ENCODE measurements at regions not wholly inside any gene's neighbourhood (a gene's known extent, or its start where the extent isn't known, plus 50 kb on each side); places are given as distances from the start of the nearest gene placed in this dataset.

DNA sequence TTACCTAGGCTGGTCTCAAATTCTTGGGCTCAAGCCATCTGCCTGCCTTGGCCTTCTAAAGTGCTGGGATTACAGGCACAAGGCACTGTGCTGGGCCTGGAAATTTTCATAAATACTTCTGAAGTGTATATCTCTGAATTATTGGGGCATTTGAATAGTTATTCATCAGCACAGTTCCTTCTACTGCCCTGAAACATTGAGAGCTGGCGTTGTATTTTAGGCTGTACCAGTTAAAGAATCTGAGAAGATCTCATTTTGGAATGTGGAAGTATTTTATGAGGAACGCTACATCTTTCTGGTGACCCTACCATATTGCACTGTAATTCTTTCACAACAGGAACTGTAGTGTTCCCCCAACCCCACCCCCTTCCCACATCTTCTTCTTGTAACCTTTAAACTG lies 349.0 kb upstream of the RGS6 start:
- TF ChIP-seq, protein P1, sequence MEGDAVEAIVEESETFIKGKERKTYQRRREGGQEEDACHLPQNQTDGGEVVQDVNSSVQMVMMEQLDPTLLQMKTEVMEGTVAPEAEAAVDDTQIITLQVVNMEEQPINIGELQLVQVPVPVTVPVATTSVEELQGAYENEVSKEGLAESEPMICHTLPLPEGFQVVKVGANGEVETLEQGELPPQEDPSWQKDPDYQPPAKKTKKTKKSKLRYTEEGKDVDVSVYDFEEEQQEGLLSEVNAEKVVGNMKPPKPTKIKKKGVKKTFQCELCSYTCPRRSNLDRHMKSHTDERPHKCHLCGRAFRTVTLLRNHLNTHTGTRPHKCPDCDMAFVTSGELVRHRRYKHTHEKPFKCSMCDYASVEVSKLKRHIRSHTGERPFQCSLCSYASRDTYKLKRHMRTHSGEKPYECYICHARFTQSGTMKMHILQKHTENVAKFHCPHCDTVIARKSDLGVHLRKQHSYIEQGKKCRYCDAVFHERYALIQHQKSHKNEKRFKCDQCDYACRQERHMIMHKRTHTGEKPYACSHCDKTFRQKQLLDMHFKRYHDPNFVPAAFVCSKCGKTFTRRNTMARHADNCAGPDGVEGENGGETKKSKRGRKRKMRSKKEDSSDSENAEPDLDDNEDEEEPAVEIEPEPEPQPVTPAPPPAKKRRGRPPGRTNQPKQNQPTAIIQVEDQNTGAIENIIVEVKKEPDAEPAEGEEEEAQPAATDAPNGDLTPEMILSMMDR (IDR thresholded peaks at IDR 0.05 in 2 of 3, conservative IDR thresholded peaks at IDR 0.05 in 1 of 3; ENCODE audit: insufficient read depth in 2 of 3, low read depth in 1 of 3, low read length in 3 of 3): no peak
- no peak for TF ChIP-seq ATF1 (CRISPR knock-in tag; IDR thresholded peaks at IDR 0.05)
- no peak for TF ChIP-seq ATF1 (tag; IDR thresholded peaks at IDR 0.05)
- no peak for TF ChIP-seq ZNF780A (CRISPR knock-in tag; IDR thresholded peaks at IDR 0.05)
- TF ChIP-seq, protein P2, sequence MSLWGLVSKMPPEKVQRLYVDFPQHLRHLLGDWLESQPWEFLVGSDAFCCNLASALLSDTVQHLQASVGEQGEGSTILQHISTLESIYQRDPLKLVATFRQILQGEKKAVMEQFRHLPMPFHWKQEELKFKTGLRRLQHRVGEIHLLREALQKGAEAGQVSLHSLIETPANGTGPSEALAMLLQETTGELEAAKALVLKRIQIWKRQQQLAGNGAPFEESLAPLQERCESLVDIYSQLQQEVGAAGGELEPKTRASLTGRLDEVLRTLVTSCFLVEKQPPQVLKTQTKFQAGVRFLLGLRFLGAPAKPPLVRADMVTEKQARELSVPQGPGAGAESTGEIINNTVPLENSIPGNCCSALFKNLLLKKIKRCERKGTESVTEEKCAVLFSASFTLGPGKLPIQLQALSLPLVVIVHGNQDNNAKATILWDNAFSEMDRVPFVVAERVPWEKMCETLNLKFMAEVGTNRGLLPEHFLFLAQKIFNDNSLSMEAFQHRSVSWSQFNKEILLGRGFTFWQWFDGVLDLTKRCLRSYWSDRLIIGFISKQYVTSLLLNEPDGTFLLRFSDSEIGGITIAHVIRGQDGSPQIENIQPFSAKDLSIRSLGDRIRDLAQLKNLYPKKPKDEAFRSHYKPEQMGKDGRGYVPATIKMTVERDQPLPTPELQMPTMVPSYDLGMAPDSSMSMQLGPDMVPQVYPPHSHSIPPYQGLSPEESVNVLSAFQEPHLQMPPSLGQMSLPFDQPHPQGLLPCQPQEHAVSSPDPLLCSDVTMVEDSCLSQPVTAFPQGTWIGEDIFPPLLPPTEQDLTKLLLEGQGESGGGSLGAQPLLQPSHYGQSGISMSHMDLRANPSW (CRISPR knock-in tag; IDR thresholded peaks at IDR 0.05): no peak
- no peak for TF ChIP-seq HDAC2 (IDR thresholded peaks at IDR 0.05)
- no peak for TF ChIP-seq POLR2A (conservative IDR thresholded peaks at IDR 0.05)
- no peak for TF ChIP-seq HNRNPLL (IDR thresholded peaks at IDR 0.05; ENCODE audit: low read depth, low read length, poor library complexity, severe bottlenecking)
- no peak for TF ChIP-seq ZNF785 (CRISPR knock-in tag; IDR thresholded peaks at IDR 0.05)
- no peak for TF ChIP-seq EZH2 (IDR thresholded peaks at IDR 0.05; ENCODE audit: borderline replicate concordance, low read depth, low read length)

All from K562 (cell line).